HepG2 (cell line): ENCODE measurements at regions not wholly inside any gene's neighbourhood (a gene's known extent, or its start where the extent isn't known, plus 50 kb on each side); places are given as distances from the start of the nearest gene placed in this dataset.

Source experiments
- HNF1B ChIP-seq: sonication (generic); formaldehyde crosslinking; IDR thresholded peaks from 2 replicates; pipeline ENCODE4 v1.5.1; 2020; ENCODE audit warnings: mild to moderate bottlenecking, moderate library complexity, missing genetic modification reagents
- POLR2AphosphoS5 ChIP-seq: IDR thresholded peaks from 2 replicates; pipeline ENCODE4 v1.6.1; 2012; ENCODE audit warnings: low read depth, low read length
- TFDP1 ChIP-seq: IDR thresholded peaks from 2 replicates; pipeline ENCODE4 v1.6.1; 2016; ENCODE audit warnings: missing compliant biosample characterization, missing genetic modification reagents, borderline replicate concordance

GRCh38 chr4:27098034-27098433 lies 237.4 kb downstream of the STIM2 start:
- TF ChIP-seq TFDP1 (CRISPR knock-in tag) (no peak), HNF1B (CRISPR knock-in tag) (no peak), POLR2AphosphoS5 (no peak)
